C4-2B (cell line): ENCODE measurements at regions not wholly inside any gene's neighbourhood (a gene's known extent, or its start where the extent isn't known, plus 50 kb on each side); places are given as distances from the start of the nearest gene placed in this dataset.

Source experiments
- CTCF ChIP-seq: fragments of 450-650 bp; conservative IDR thresholded peaks from 2 replicates; pipeline ENCODE4 v1.5.1; 2017; ENCODE audit warnings: mild to moderate bottlenecking
- ZFX ChIP-seq: fragments of 450-650 bp; IDR thresholded peaks from 2 replicates; pipeline ENCODE4 v1.6.1; 2017

GRCh38 chr10:120776442-120776841 lies 74.7 kb upstream of the WDR11 start:
- TF ChIP-seq CTCF (no peak), ZFX (no peak)
